HepG2 (cell line): ENCODE measurements at regions not wholly inside any gene's neighbourhood (a gene's known extent, or its start where the extent isn't known, plus 50 kb on each side); places are given as distances from the start of the nearest gene placed in this dataset.
A peak's percentile ranks its signal among the peaks of the same experiment; 100 is the strongest.

Experiments
- BCL6 ChIP-seq: IDR thresholded peaks from 2 replicates; pipeline ENCODE4 v1.6.1; 2016; ENCODE audit warnings: missing genetic modification reagents, missing compliant biosample characterization
- FOXO1 ChIP-seq: sonication (generic); formaldehyde crosslinking; IDR thresholded peaks from 2 replicates; pipeline ENCODE4 v1.4.0; 2020; ENCODE audit warnings: missing genetic modification reagents
- ISL2 ChIP-seq: sonication (generic); formaldehyde crosslinking; IDR thresholded peaks from 2 replicates; pipeline ENCODE4 v1.5.0; 2020; ENCODE audit warnings: missing genetic modification reagents
- MYPOP ChIP-seq: sonication (generic); formaldehyde crosslinking; IDR thresholded peaks from 2 replicates; pipeline ENCODE4 v1.8.1; 2023; ENCODE audit warnings: mild to moderate bottlenecking, moderate library complexity, missing genetic modification reagents
- NFE2 ChIP-seq: sonication (generic); formaldehyde crosslinking; IDR thresholded peaks from 2 replicates; pipeline ENCODE4 v1.4.0; 2020; ENCODE audit warnings: missing genetic modification reagents
- PAF1 ChIP-seq: IDR thresholded peaks from 2 replicates; pipeline ENCODE4 v1.6.1; 2016; ENCODE audit warnings: missing genetic modification reagents, missing compliant biosample characterization
- PRDM15 ChIP-seq: sonication (generic); formaldehyde crosslinking; IDR thresholded peaks from 2 replicates; pipeline ENCODE4 v1.4.0; 2020; ENCODE audit warnings: missing genetic modification reagents
- RNF2 ChIP-seq: fragments of 450-650 bp; conservative IDR thresholded peaks from 2 replicates; pipeline ENCODE4 v1.6.1; 2016; ENCODE audit warnings: low read depth
- SNRNP70 ChIP-seq: fragments of 200-400 bp; formaldehyde crosslinking; IDR thresholded peaks from 2 replicates; pipeline ENCODE4 v1.6.1; 2017; ENCODE audit warnings: mild to moderate bottlenecking, low read depth, low read length, moderate library complexity
- THYN1 ChIP-seq: sonication (generic); formaldehyde crosslinking; IDR thresholded peaks from 2 replicates; pipeline ENCODE4 v1.8.1; 2023; ENCODE audit warnings: low read depth, mild to moderate bottlenecking, moderate library complexity, missing genetic modification reagents, borderline replicate concordance
- ZBTB26 ChIP-seq: IDR thresholded peaks from 2 replicates; pipeline ENCODE4 v1.6.1; 2016; ENCODE audit warnings: missing compliant biosample characterization, missing genetic modification reagents, borderline replicate concordance
- ZEB1 ChIP-seq: IDR thresholded peaks from 2 replicates; pipeline ENCODE4 v1.6.1; 2012; ENCODE audit warnings: mild to moderate bottlenecking, low read depth, inconsistent platforms; ENCODE audit not compliant: insufficient replicate concordance
- ZFP62 ChIP-seq: sonication (generic); formaldehyde crosslinking; IDR thresholded peaks from 2 replicates; pipeline ENCODE4 v1.4.0; 2020; ENCODE audit warnings: missing genetic modification reagents
- ZNF230 ChIP-seq: sonication (generic); formaldehyde crosslinking; IDR thresholded peaks from 2 replicates; pipeline ENCODE4 v1.4.0; 2020; ENCODE audit warnings: mild to moderate bottlenecking, missing genetic modification reagents
- ZNF512B ChIP-seq: sonication (generic); formaldehyde crosslinking; IDR thresholded peaks from 2 replicates; pipeline ENCODE4 v1.5.1; 2020; ENCODE audit warnings: missing genetic modification reagents, mild to moderate bottlenecking, borderline replicate concordance
- ZNF772 ChIP-seq: sonication (generic); formaldehyde crosslinking; IDR thresholded peaks from 2 replicates; pipeline ENCODE4 v1.5.0; 2020; ENCODE audit warnings: mild to moderate bottlenecking, missing genetic modification reagents
- ZNF776 ChIP-seq: sonication (generic); formaldehyde crosslinking; IDR thresholded peaks from 2 replicates; pipeline ENCODE4 v1.4.0; 2020; ENCODE audit warnings: mild to moderate bottlenecking, missing genetic modification reagents
- TF ChIP-seq, protein P1 (sequence below): sonication (generic); formaldehyde crosslinking; IDR thresholded peaks from 2 replicates; pipeline ENCODE4 v1.5.1; 2020; ENCODE audit warnings: missing genetic modification reagents, mild to moderate bottlenecking, borderline replicate concordance

- TF ChIP-seq PRDM15 (peak; percentile 100), THYN1 (CRISPR knock-in tag) (no peak), ZNF230 (CRISPR knock-in tag) (0 out of 2 replicates have a peak, but pooled peaks have one; percentile 35), BCL6 (no peak), PAF1 (CRISPR knock-in tag) (no peak), MYPOP (peak; percentile 90), ZNF776 (0 out of 2 replicates have a peak, but pooled peaks have one; percentile 50), ZEB1 (no peak), ZNF512B (CRISPR knock-in tag) (no peak), SNRNP70 (no peak), ZFP62 (no peak), RNF2 (peak; percentile 90), ZBTB26 (peak; percentile 78; the same call in 1 of the 2 replicates), ISL2 (CRISPR knock-in tag) (no peak), ZNF772 (CRISPR knock-in tag) (peak; percentile 89), NFE2 (CRISPR knock-in tag) (no peak), FOXO1 (CRISPR knock-in tag) (peak; percentile 89)
- TF ChIP-seq, protein P1, sequence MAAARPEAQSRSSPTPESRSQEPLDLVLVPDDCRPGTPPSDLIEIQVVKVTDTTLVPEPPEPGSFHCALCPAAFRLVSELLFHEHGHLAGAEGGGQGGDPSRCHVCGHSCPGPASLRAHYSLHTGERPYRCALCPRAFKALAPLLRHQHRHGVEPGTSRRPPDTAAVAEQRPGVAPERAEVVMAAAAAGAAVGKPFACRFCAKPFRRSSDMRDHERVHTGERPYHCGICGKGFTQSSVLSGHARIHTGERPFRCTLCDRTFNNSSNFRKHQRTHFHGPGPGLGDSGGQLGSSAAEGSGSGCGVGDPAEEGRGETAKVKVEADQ (CRISPR knock-in tag), result 0 out of 2 replicates have a peak, but pooled peaks have one; percentile 53
These were observed 128.5 kb upstream of the CDYL start (continued) for GRCh38 chr6:4647414-4648365.
